ENCODE measurements at regions not wholly inside any gene's neighbourhood (a gene's known extent, or its start where the extent isn't known, plus 50 kb on each side); places are given as distances from the start of the nearest gene placed in this dataset.
"Not testable (repeated sequence)": the region's sequence is repeated elsewhere in the genome, so short reads cannot be mapped to it uniquely, and the experiment has no call there.

DNA sequence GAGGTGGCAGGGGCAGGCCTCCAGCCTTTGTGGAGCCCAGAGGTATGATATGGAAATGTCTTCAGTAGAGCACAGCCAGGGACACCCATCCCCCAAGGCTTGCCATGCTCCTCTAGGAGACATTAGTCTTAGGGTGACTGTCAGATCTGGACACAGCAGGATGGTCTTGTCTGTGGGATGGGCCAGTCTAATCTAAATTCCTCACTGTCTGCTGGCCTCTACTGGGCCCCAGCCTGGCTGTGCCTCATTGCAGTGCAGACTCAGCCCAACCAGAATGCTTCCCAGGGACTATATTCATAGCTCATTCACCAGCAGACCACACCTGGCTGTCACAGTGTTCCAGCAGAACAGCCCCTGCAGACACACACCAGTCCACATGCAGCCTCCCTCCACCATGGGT is 129.5 kb upstream of the MRPS30 start:
- DNase-seq, result no peak
- H3K4me1 ChIP-seq (ENCODE audit: control extremely low read depth in 1 of 4, control insufficient read depth in 4 of 4, insufficient read depth in 4 of 4, low read length in 3 of 4), result no peaks in the 10 kb centered on the region
- no peak overlapping the region for H3K4me3 ChIP-seq (ENCODE audit: control insufficient read depth in 1 of 7, extremely low read depth in 1 of 7, insufficient read depth in 4 of 7, low read depth in 2 of 7, low read length in 6 of 7)
- ChIA-PET POLR2A (no interaction called here), CTCF (no interaction called here)
- no peaks in the 10 kb centered on the region for H3K9me3 ChIP-seq (ENCODE audit: control extremely low read depth in 1 of 5, control insufficient read depth in 4 of 5, insufficient read depth in 2 of 5, low read depth in 1 of 5, low read length in 4 of 5)
- no peak overlapping the region for H3K27ac ChIP-seq (ENCODE audit: insufficient read depth in 1 of 2, low read depth in 1 of 2, low read length in 2 of 2, poor library complexity in 1 of 2, severe bottlenecking in 2 of 2)
- H3K36me3 ChIP-seq (ENCODE audit: control insufficient read depth in 4 of 4, insufficient read depth in 4 of 4, low read length in 3 of 4), result no peaks in the 10 kb centered on the region
- H3K27me3 ChIP-seq (replicated peaks in 2 of 5; ENCODE audit: control insufficient read depth in 4 of 5, insufficient read depth in 5 of 5, low read length in 4 of 5), result no peaks in the 10 kb centered on the region

DNA sequence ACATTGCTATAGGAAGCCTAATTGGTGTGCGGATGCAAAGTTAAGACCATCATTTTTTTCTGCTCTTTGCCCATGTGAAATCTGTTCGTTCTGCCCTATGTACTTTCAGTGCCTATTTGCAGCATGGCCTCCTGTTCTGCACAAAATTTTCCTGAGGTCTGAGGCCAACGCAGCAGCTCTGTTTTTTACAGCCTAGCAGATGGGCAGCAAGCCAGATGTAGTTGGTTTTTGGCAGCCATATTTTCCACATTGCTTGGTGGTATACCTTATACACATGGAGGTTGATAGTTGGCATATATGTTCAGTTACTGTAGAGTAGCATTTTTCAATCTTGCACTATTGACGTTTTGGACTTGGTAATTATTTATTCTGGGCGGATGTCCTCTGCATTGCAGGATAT is 133.5 kb upstream of the MRPS30 start:
- Histone ChIP-seq H3K9me3 (ENCODE audit: control extremely low read depth in 1 of 5, control insufficient read depth in 4 of 5, insufficient read depth in 2 of 5, low read depth in 1 of 5, low read length in 4 of 5) (no peaks in the 10 kb centered on the region), H3K27ac (ENCODE audit: insufficient read depth in 1 of 2, low read depth in 1 of 2, low read length in 2 of 2, poor library complexity in 1 of 2, severe bottlenecking in 2 of 2) (no peak overlapping the region), H3K27me3 (replicated peaks in 2 of 5; ENCODE audit: control insufficient read depth in 4 of 5, insufficient read depth in 5 of 5, low read length in 4 of 5) (no peaks in the 10 kb centered on the region), H3K4me3 (ENCODE audit: control insufficient read depth in 1 of 7, extremely low read depth in 1 of 7, insufficient read depth in 4 of 7, low read depth in 2 of 7, low read length in 6 of 7) (no peak overlapping the region), H3K4me1 (ENCODE audit: control extremely low read depth in 1 of 4, control insufficient read depth in 4 of 4, insufficient read depth in 4 of 4, low read length in 3 of 4) (no peaks in the 10 kb centered on the region), H3K36me3 (ENCODE audit: control insufficient read depth in 4 of 4, insufficient read depth in 4 of 4, low read length in 3 of 4) (no peaks in the 10 kb centered on the region)
- WGBS (ENCODE audit: insufficient coverage), result 94% methylated on average over 3 of the region's 5 CpGs
- POLR2A ChIA-PET, result no interaction called here
- DNase-seq, result no peak
- CTCF ChIA-PET, result no interaction called here

DNA sequence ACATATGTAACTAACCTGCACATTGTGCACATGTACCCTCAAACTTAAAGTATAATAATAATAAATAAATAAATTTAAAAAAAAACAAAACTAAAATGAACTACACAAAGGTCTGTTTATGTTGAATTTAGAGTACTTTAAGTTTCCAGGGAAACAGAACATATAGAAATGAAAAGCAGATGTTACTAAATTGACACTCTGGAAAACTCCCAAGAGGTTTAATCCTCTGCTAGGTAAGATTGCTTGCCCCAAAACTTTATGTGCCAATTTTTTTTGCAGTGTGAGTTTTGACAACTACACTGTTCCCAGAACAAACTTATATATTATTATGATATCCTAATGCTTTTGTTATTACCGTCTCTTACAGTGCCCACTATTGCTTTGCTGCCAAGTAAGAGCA is 134.3 kb upstream of the MRPS30 start:
- Histone ChIP-seq H3K27ac (ENCODE audit: insufficient read depth in 1 of 2, low read depth in 1 of 2, low read length in 2 of 2, poor library complexity in 1 of 2, severe bottlenecking in 2 of 2) (no peak overlapping the region), H3K27me3 (replicated peaks in 2 of 5; ENCODE audit: control insufficient read depth in 4 of 5, insufficient read depth in 5 of 5, low read length in 4 of 5) (no peaks in the 10 kb centered on the region), H3K36me3 (ENCODE audit: control insufficient read depth in 4 of 4, insufficient read depth in 4 of 4, low read length in 3 of 4) (no peaks in the 10 kb centered on the region), H3K4me3 (ENCODE audit: control insufficient read depth in 1 of 7, extremely low read depth in 1 of 7, insufficient read depth in 4 of 7, low read depth in 2 of 7, low read length in 6 of 7) (no peak overlapping the region), H3K9me3 (ENCODE audit: control extremely low read depth in 1 of 5, control insufficient read depth in 4 of 5, insufficient read depth in 2 of 5, low read depth in 1 of 5, low read length in 4 of 5) (no peaks in the 10 kb centered on the region), H3K4me1 (ENCODE audit: control extremely low read depth in 1 of 4, control insufficient read depth in 4 of 4, insufficient read depth in 4 of 4, low read length in 3 of 4) (no peaks in the 10 kb centered on the region)
- WGBS (ENCODE audit: insufficient coverage), result no CpG with 5 or more reads among the region's 1 CpG
- POLR2A ChIA-PET, result no interaction called here
- DNase-seq, result no peak
- CTCF ChIA-PET, result no interaction called here

DNA sequence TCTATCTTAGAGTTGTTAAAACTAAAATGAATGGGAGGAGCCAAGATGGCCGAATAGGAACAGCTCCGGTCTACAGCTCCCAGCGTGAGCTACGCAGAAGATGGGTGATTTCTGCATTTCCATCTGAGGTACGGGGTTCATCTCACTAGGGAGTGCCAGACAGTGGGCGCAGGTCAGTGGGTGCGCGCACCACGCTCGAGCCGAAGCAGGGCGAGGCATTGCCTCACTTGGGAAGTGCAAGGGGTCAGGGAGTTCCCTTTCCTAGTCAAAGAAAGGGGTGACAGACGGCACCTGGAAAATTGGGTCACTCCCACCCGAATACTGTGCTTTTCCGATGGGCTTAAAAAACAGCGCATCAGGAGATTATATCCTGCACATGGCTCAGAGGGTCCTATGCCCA is 140.3 kb upstream of the MRPS30 start:
- DNase-seq; H3K27me3 ChIP-seq (replicated peaks in 2 of 5; ENCODE audit: control insufficient read depth in 4 of 5, insufficient read depth in 5 of 5, low read length in 4 of 5); H3K4me3 ChIP-seq (ENCODE audit: control insufficient read depth in 1 of 7, extremely low read depth in 1 of 7, insufficient read depth in 4 of 7, low read depth in 2 of 7, low read length in 6 of 7); H3K27ac ChIP-seq (ENCODE audit: insufficient read depth in 1 of 2, low read depth in 1 of 2, low read length in 2 of 2, poor library complexity in 1 of 2, severe bottlenecking in 2 of 2); H3K4me1 ChIP-seq (ENCODE audit: control extremely low read depth in 1 of 4, control insufficient read depth in 4 of 4, insufficient read depth in 4 of 4, low read length in 3 of 4); POLR2A ChIA-PET; CTCF ChIA-PET; H3K9me3 ChIP-seq (ENCODE audit: control extremely low read depth in 1 of 5, control insufficient read depth in 4 of 5, insufficient read depth in 2 of 5, low read depth in 1 of 5, low read length in 4 of 5); H3K36me3 ChIP-seq (ENCODE audit: control insufficient read depth in 4 of 4, insufficient read depth in 4 of 4, low read length in 3 of 4): not testable (repeated sequence)
- 91% methylated on average over 7 of the region's 16 CpGs for WGBS (ENCODE audit: insufficient coverage)

DNA sequence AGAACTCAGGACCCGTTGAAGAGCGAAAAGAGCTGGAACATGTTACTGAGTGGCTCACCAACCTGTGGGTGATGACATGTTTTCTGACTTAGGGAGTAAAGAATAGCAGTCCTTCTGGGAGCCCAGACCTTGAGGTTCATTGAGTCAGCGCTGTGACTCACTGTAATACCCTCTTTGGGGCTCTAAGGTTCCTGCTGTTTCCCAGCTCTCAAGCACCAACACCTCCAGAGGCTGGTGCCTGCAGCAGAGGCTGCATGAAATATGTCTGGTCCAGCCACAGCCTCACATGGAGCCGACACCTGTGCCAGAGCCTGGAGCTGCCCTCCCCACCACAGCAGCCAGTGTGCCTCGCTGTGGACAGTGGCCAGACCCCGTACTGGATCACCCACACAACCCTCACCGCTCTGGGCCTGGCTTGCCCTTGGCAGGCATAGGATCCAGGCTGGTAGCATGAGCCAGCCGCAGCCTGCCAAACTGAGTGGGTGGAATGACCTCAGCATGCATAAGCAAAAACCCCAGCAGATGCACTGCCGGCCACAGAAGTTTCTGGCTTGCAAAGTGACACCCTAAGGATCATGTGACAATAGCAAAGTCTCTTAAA is 143.5 kb upstream of the MRPS30 start:
- no peak for DNase-seq
- CTCF ChIA-PET, result no interaction called here
- no peak overlapping the region for H3K27ac ChIP-seq (ENCODE audit: insufficient read depth in 1 of 2, low read depth in 1 of 2, low read length in 2 of 2, poor library complexity in 1 of 2, severe bottlenecking in 2 of 2)
- POLR2A ChIA-PET, result no interaction called here
- H3K36me3 ChIP-seq (ENCODE audit: control insufficient read depth in 4 of 4, insufficient read depth in 4 of 4, low read length in 3 of 4), result no peaks in the 10 kb centered on the region
- peaks cover 0 to 2% (median 0%) of the 10 kb centered on the region in 5 experiments for H3K9me3 ChIP-seq (ENCODE audit: control extremely low read depth in 1 of 5, control insufficient read depth in 4 of 5, insufficient read depth in 2 of 5, low read depth in 1 of 5, low read length in 4 of 5)
- WGBS (ENCODE audit: insufficient coverage), result 94% methylated on average over 9 of the region's 9 CpGs
- no peaks in the 10 kb centered on the region for H3K27me3 ChIP-seq (replicated peaks in 2 of 5; ENCODE audit: control insufficient read depth in 4 of 5, insufficient read depth in 5 of 5, low read length in 4 of 5)
- H3K4me3 ChIP-seq (ENCODE audit: control insufficient read depth in 1 of 7, extremely low read depth in 1 of 7, insufficient read depth in 4 of 7, low read depth in 2 of 7, low read length in 6 of 7), result no peak overlapping the region
- H3K4me1 ChIP-seq (ENCODE audit: control extremely low read depth in 1 of 4, control insufficient read depth in 4 of 4, insufficient read depth in 4 of 4, low read length in 3 of 4), result no peaks in the 10 kb centered on the region

DNA sequence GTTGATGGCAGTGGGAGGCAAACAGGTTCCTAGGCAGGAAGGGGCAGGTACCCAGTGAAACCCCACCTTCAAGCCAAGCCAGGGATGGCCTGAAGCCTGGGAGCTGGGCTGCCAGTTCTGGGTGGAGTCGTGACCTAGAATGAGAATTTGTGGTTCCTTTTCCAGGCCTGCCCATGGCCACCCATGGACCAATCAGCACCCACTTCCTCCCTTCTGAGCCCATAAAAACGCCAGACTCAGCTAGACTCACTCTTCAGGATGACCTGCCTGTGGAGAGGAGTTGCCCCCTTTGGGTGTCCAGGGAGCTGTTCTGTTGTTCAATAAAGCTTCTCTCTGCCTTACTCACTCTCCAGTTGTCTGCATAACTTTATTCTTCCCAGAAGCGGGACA is 144.0 kb upstream of the MRPS30 start:
- ChIA-PET POLR2A (no interaction called here), CTCF (no interaction called here)

DNA sequence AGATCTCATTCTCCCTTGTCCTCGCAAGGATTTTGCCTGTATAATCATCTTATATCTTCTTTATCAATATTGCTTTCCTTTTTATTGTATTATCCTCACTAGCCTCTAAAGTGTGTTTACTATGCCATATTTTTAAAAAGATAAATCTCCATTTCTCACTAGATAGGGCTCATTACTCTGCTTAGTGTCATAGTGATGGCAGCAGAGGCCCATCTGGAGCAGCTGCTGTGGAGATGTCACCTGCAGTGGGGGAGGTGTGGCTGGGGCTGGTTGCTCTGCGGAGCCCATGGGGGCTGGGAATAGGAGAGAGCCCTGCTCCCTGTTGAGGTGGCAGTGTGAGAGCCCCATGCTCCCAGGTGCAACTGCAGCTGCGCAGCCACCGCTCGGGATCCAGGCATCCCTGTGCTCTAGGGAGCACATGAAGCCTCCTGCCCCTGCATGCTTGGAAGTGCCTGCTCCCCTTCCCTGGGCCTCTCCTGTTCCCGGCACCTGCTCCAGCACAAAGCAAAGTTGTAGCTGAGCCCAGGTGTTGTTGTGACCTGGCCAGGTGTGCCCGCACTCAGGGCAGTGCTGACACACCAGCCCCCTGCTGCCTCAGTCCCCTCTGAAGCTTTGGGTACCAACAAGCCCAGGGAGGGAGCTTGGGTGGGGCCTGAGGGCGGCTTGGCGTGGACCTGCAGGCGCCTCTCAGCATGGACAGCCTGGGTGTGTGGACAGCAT is 144.6 kb upstream of the MRPS30 start:
- POLR2A ChIA-PET, result no interaction called here
- 89% methylated on average over 9 of the region's 10 CpGs for WGBS (ENCODE audit: insufficient coverage)
- Histone ChIP-seq H3K4me3 (ENCODE audit: control insufficient read depth in 1 of 7, extremely low read depth in 1 of 7, insufficient read depth in 4 of 7, low read depth in 2 of 7, low read length in 6 of 7) (no peak overlapping the region), H3K4me1 (ENCODE audit: control extremely low read depth in 1 of 4, control insufficient read depth in 4 of 4, insufficient read depth in 4 of 4, low read length in 3 of 4) (no peaks in the 10 kb centered on the region), H3K27ac (ENCODE audit: insufficient read depth in 1 of 2, low read depth in 1 of 2, low read length in 2 of 2, poor library complexity in 1 of 2, severe bottlenecking in 2 of 2) (no peak overlapping the region), H3K27me3 (replicated peaks in 2 of 5; ENCODE audit: control insufficient read depth in 4 of 5, insufficient read depth in 5 of 5, low read length in 4 of 5) (no peaks in the 10 kb centered on the region), H3K9me3 (ENCODE audit: control extremely low read depth in 1 of 5, control insufficient read depth in 4 of 5, insufficient read depth in 2 of 5, low read depth in 1 of 5, low read length in 4 of 5) (peaks cover 0 to 2% (median 0%) of the 10 kb centered on the region in 5 experiments), H3K36me3 (ENCODE audit: control insufficient read depth in 4 of 4, insufficient read depth in 4 of 4, low read length in 3 of 4) (no peaks in the 10 kb centered on the region)
- DNase-seq, result no peak
- CTCF ChIA-PET, result no interaction called here

More for the DNA sequence above, 144.0 kb upstream of the MRPS30 start:
- Histone ChIP-seq H3K4me3 (ENCODE audit: control insufficient read depth in 1 of 7, extremely low read depth in 1 of 7, insufficient read depth in 4 of 7, low read depth in 2 of 7, low read length in 6 of 7) (no peak overlapping the region), H3K4me1 (ENCODE audit: control extremely low read depth in 1 of 4, control insufficient read depth in 4 of 4, insufficient read depth in 4 of 4, low read length in 3 of 4) (no peaks in the 10 kb centered on the region), H3K36me3 (ENCODE audit: control insufficient read depth in 4 of 4, insufficient read depth in 4 of 4, low read length in 3 of 4) (no peaks in the 10 kb centered on the region), H3K27me3 (replicated peaks in 2 of 5; ENCODE audit: control insufficient read depth in 4 of 5, insufficient read depth in 5 of 5, low read length in 4 of 5) (no peaks in the 10 kb centered on the region), H3K9me3 (ENCODE audit: control extremely low read depth in 1 of 5, control insufficient read depth in 4 of 5, insufficient read depth in 2 of 5, low read depth in 1 of 5, low read length in 4 of 5) (peaks cover 0 to 2% (median 0%) of the 10 kb centered on the region in 5 experiments), H3K27ac (ENCODE audit: insufficient read depth in 1 of 2, low read depth in 1 of 2, low read length in 2 of 2, poor library complexity in 1 of 2, severe bottlenecking in 2 of 2) (no peak overlapping the region)
- 100% methylated on average over 3 of the region's 3 CpGs for WGBS (ENCODE audit: insufficient coverage)
- no peak for DNase-seq
